DOHH2 (cell line): ENCODE measurements at regions not wholly inside any gene's neighbourhood (a gene's known extent, or its start where the extent isn't known, plus 50 kb on each side); places are given as distances from the start of the nearest gene placed in this dataset.

Source experiments
- H3F3A ChIP-seq: fragments of 200-600 bp; sonication (generic), shearing (Covaris generic); 2 replicates; pipeline ENCODE4 v1.6.0; 2016; ENCODE audit warnings: antibody characterized with exemption, mild to moderate bottlenecking; ENCODE audit not compliant: control insufficient read depth, insufficient read depth
- H3K27ac ChIP-seq: fragments of 200-600 bp; sonication (generic); 2 replicates; pipeline ENCODE4 v1.5.1; 2014; ENCODE audit warnings: low read depth, mild to moderate bottlenecking, low read length, moderate library complexity
- H3K27me3 ChIP-seq: fragments of 200-600 bp; sonication (generic); 2 replicates; pipeline ENCODE4 v1.6.1; 2014; ENCODE audit warnings: mild to moderate bottlenecking, low read length, mixed read lengths; ENCODE audit not compliant: control insufficient read depth
- H3K36me3 ChIP-seq: fragments of 200-600 bp; sonication (generic); 2 replicates; pipeline ENCODE4 v1.6.1; 2014; ENCODE audit warnings: mild to moderate bottlenecking, low read length, moderate library complexity, mixed read lengths; ENCODE audit not compliant: control insufficient read depth
- H3K4me1 ChIP-seq: fragments of 200-600 bp; sonication (generic); 2 replicates; pipeline ENCODE4 v1.6.1; 2014; ENCODE audit warnings: mild to moderate bottlenecking, low read length, mixed read lengths; ENCODE audit not compliant: control insufficient read depth
- H3K4me2 ChIP-seq: fragments of 200-600 bp; sonication (generic); 2 replicates; pipeline ENCODE4 v1.6.0; 2014; ENCODE audit warnings: mild to moderate bottlenecking, low read length, moderate library complexity
- H3K4me3 ChIP-seq: fragments of 200-600 bp; sonication (generic); 2 replicates; pipeline ENCODE4 v1.5.1; 2014; ENCODE audit warnings: mild to moderate bottlenecking, low read length, mixed read lengths
- H3K79me2 ChIP-seq: fragments of 200-600 bp; sonication (generic); 2 replicates; pipeline ENCODE4 v1.6.1; 2014; ENCODE audit warnings: mild to moderate bottlenecking, low read length, mixed read lengths; ENCODE audit not compliant: control insufficient read depth
- H3K9me2 ChIP-seq: fragments of 200-600 bp; sonication (generic); replicated peaks from 2 replicates; pipeline ENCODE4 v1.6.1; 2014; ENCODE audit warnings: mild to moderate bottlenecking, low read length, mixed read lengths; ENCODE audit not compliant: control insufficient read depth
- H3K9me3 ChIP-seq: fragments of 200-600 bp; sonication (generic); 2 replicates; pipeline ENCODE4 v1.6.1; 2014; ENCODE audit warnings: antibody characterized with exemption, low read length, mixed read lengths; ENCODE audit not compliant: control insufficient read depth, insufficient read depth
- H4K20me1 ChIP-seq: fragments of 200-600 bp; sonication (generic); 2 replicates; pipeline ENCODE4 v1.6.0; 2014; ENCODE audit warnings: low read depth, mild to moderate bottlenecking, antibody characterized with exemption, low read length, moderate library complexity; ENCODE audit not compliant: control insufficient read depth, insufficient read depth
- CTCF ChIP-seq: fragments of 200-600 bp; sonication (generic); IDR thresholded peaks from one replicate; pipeline ENCODE4 v1.5.1; 2014; ENCODE audit warnings: antibody characterized with exemption, mild to moderate bottlenecking, low read depth, low read length; ENCODE audit not compliant: poor library complexity, severe bottlenecking
- EZH2phosphoT487 ChIP-seq: fragments of 200-600 bp; sonication (generic); IDR thresholded peaks from 2 replicates; pipeline ENCODE4 v1.6.1; 2017; ENCODE audit warnings: borderline replicate concordance, mild to moderate bottlenecking, antibody characterized with exemption, low read length, moderate library complexity, mixed read lengths

DNA sequence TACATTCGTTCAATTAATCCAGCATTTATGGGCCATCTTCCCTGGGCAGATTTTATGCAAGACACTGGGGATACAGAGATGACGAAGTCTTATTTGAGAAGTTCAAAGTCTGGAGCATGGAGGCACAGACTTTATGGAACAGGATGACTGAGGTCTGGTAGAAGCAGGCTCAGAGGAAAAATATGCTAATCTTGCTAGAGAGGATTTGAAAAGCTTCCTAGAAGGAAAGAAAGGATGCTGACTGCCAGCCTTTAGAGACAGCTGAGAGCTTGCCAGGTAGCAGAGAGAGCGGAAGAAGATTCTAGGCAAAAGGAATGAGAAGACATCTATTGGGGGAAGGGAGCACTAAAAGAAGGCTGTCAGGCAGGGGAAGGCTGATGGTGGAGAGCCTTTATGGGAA lies 75.5 kb upstream of the ATP5PO start:
- Histone ChIP-seq H3K4me2 (no peak overlapping the region), H3K27ac (no peak overlapping the region), H3K27me3 (no peaks in the 10 kb centered on the region)

DNA sequence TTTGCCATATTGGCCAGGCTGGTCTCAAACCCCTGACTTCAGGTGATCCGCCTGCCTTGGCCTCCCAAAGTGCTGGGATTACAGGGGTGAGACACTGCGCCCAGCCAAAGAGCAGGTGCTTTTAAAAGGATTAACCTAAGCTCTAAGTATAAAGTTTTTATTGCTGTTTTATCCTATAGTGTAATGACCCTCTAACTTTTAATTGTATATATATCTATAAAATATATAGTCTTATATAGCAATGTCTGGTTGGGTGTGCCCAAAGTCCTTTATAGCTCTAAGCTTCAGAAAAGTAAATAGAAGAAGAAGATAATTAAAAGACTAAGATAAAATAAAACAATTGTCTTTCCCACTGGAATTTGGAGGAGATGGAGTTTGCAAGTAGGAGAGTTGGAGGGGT lies 73.8 kb upstream of the ATP5PO start:
- Histone ChIP-seq H3K27me3 (no peaks in the 10 kb centered on the region), H3K9me2 (no peaks in the 10 kb centered on the region), H3K9me3 (peaks cover 14% of the 10 kb centered on the region; the same call in 1 of the 2 replicates), H3K27ac (no peak overlapping the region), H3K4me1 (peaks cover 12% of the 10 kb centered on the region), H3F3A (no peaks in the 10 kb centered on the region), H4K20me1 (no peaks in the 10 kb centered on the region), H3K36me3 (no peaks in the 10 kb centered on the region; the same call in 1 of the 2 replicates), H3K79me2 (no peaks in the 10 kb centered on the region), H3K4me3 (no peak overlapping the region), H3K4me2 (no peak overlapping the region)
- TF ChIP-seq EZH2phosphoT487 (no peak), CTCF (no peak)

More for the DNA sequence above, 75.5 kb upstream of the ATP5PO start:
- TF ChIP-seq CTCF = no peak
- no peak for TF ChIP-seq EZH2phosphoT487
- Histone ChIP-seq H3K9me2 (no peaks in the 10 kb centered on the region), H3K79me2 (no peaks in the 10 kb centered on the region), H4K20me1 (no peaks in the 10 kb centered on the region), H3K4me3 (no peak overlapping the region), H3K9me3 (peaks cover 14% of the 10 kb centered on the region; the same call in 1 of the 2 replicates), H3K36me3 (no peaks in the 10 kb centered on the region; the same call in 1 of the 2 replicates), H3F3A (0 out of 2 replicates have a peak, but pooled peaks cover 2% of the 10 kb centered on the region), H3K4me1 (peaks cover 12% of the 10 kb centered on the region)

GRCh38 chr21:33988237-33989017 lies 72.8 kb upstream of the ATP5PO start:
- no peak overlapping the region for H3K4me3 ChIP-seq
- no peaks in the 10 kb centered on the region for H3K9me2 ChIP-seq
- H3K9me3 ChIP-seq = peaks cover 14% of the 10 kb centered on the region; the same call in 1 of the 2 replicates
- H3K4me1 ChIP-seq = peaks cover 8% of the 10 kb centered on the region
- H4K20me1 ChIP-seq = no peaks in the 10 kb centered on the region
- no peaks in the 10 kb centered on the region for H3F3A ChIP-seq
- TF ChIP-seq CTCF (no peak), EZH2phosphoT487 (no peak)
- no peak overlapping the region for H3K27ac ChIP-seq
- no peaks in the 10 kb centered on the region for H3K79me2 ChIP-seq
- no peaks in the 10 kb centered on the region for H3K27me3 ChIP-seq
- no peak overlapping the region for H3K4me2 ChIP-seq
- no peaks in the 10 kb centered on the region; the same call in 1 of the 2 replicates for H3K36me3 ChIP-seq
